ENCODE measurements at regions not wholly inside any gene's neighbourhood (a gene's known extent, or its start where the extent isn't known, plus 50 kb on each side); places are given as distances from the start of the nearest gene placed in this dataset.

DNA sequence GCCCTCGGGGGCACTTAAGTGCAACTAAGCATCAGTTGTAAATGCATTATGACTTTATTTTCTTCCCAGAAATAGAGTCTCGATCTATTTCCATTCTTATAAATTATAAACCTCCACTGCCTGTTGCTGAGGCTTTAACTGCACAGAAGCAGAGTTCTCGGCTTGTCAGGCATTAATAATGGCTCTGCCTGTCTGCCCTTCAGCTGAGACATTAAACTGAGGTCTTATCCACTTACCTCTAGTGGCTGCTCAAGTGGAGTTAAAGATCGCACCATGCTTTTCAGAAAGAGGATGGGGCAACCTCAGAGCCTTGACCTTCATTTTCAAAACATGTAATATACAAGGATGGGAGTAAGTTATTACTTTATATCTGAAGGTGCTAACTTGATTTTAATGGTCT is 597.6 kb upstream of the PRMT6 start:
- ChIA-PET RAD21 (ENCODE audit: unreplicated experiment) (no interaction called here), POLR2A (no interaction called here), CTCF (no interaction called here), SMC1A (ENCODE audit: uncharacterized antibody, unreplicated experiment) (no interaction called here)
- Histone ChIP-seq H3K9me3 (replicated peaks; ENCODE audit: control insufficient read depth, insufficient read depth, low read length) (no peaks in the 10 kb centered on the region), H3K27ac (ENCODE audit: control insufficient read depth, insufficient read depth) (no peak overlapping the region), H3K79me2 (ENCODE audit: control insufficient read depth, insufficient read depth, low read length) (no peaks in the 10 kb centered on the region), H3K4me1 (ENCODE audit: control insufficient read depth, insufficient read depth, low read length) (no peaks in the 10 kb centered on the region), H3K36me3 (ENCODE audit: control insufficient read depth in 2 of 2, insufficient read depth in 2 of 2, low read length in 1 of 2) (no peaks in the 10 kb centered on the region), H3K27me3 (replicated peaks in 1 of 2; ENCODE audit: control insufficient read depth in 2 of 2, insufficient read depth in 2 of 2, low read length in 1 of 2) (no peaks in the 10 kb centered on the region), H2AFZ (ENCODE audit: control insufficient read depth, low read depth, low read length) (no peak overlapping the region), H3K4me2 (ENCODE audit: control insufficient read depth, insufficient read depth) (no peak overlapping the region), H3K4me3 (no peak overlapping the region), H4K20me1 (ENCODE audit: control insufficient read depth, insufficient read depth) (no peaks in the 10 kb centered on the region), H3K9ac (ENCODE audit: control insufficient read depth, insufficient read depth, low read length) (no peak overlapping the region)
- in situ Hi-C loops (cut with MboI) (no loop called here), intact Hi-C loops (cut with micrococcal nuclease; ENCODE audit: unreplicated experiment) (no loop called here)
- FAIRE-seq: no peak
- DNase-seq (ENCODE audit: low read depth, low spot score): no peak
- ATAC-seq: no peak
- 49% methylated on average over 4 of the region's 4 CpGs for WGBS (ENCODE audit: insufficient coverage, insufficient replicate concordance, low lambda C conversion rate, missing lambda C conversion rate)
- TF ChIP-seq BMI1 (IDR thresholded peaks at IDR 0.05; ENCODE audit: borderline replicate concordance) (no peak), POLR2AphosphoS5 (IDR thresholded peaks at IDR 0.05; ENCODE audit: low read length) (no peak), EZH2 (IDR thresholded peaks at IDR 0.05; ENCODE audit: borderline replicate concordance, control insufficient read depth, low read depth, low read length) (no peak), WRNIP1 (IDR thresholded peaks at IDR 0.05; ENCODE audit: borderline replicate concordance, low read depth, low read length) (no peak)
- BruUV-seq (replicated peaks): no TSS peak

DNA sequence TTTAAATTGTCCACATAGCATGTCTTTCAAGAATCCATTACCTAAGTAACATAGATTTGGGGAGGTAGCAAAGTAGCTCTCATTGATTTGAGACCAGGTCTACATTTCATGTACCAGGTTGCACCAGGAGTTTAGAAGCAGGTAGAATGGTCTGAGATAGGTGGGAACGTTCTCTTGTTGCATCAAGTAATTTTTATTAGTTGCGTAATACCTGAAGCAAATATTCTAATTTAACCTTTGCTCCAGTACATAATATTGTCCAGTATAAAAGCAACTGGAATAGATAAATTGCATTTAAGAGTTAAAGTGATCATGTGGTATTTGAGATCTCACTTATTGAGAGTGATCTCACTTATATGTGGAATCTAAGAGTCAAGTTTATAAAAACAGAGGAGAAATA is 597.1 kb upstream of the PRMT6 start:
- WGBS (ENCODE audit: insufficient coverage, insufficient replicate concordance, low lambda C conversion rate, missing lambda C conversion rate): 60% methylated on average over 2 of the region's 2 CpGs

More for the DNA sequence above, 597.1 kb upstream of the PRMT6 start:
- Histone ChIP-seq H3K4me2 (ENCODE audit: control insufficient read depth, insufficient read depth) (no peak overlapping the region), H3K79me2 (ENCODE audit: control insufficient read depth, insufficient read depth, low read length) (no peaks in the 10 kb centered on the region), H3K9ac (ENCODE audit: control insufficient read depth, insufficient read depth, low read length) (no peak overlapping the region), H3K27me3 (replicated peaks in 1 of 2; ENCODE audit: control insufficient read depth in 2 of 2, insufficient read depth in 2 of 2, low read length in 1 of 2) (no peaks in the 10 kb centered on the region), H3K4me1 (ENCODE audit: control insufficient read depth, insufficient read depth, low read length) (no peaks in the 10 kb centered on the region), H2AFZ (ENCODE audit: control insufficient read depth, low read depth, low read length) (no peak overlapping the region), H3K4me3 (no peak overlapping the region), H3K36me3 (ENCODE audit: control insufficient read depth in 2 of 2, insufficient read depth in 2 of 2, low read length in 1 of 2) (no peaks in the 10 kb centered on the region), H3K27ac (ENCODE audit: control insufficient read depth, insufficient read depth) (no peak overlapping the region), H4K20me1 (ENCODE audit: control insufficient read depth, insufficient read depth) (no peaks in the 10 kb centered on the region), H3K9me3 (replicated peaks; ENCODE audit: control insufficient read depth, insufficient read depth, low read length) (no peaks in the 10 kb centered on the region)
- ChIA-PET SMC1A (ENCODE audit: uncharacterized antibody, unreplicated experiment) (no interaction called here), CTCF (no interaction called here), POLR2A (no interaction called here), RAD21 (ENCODE audit: unreplicated experiment) (no interaction called here)
- ATAC-seq: no peak
- in situ Hi-C loops (cut with MboI): no loop called here
- intact Hi-C loops (cut with micrococcal nuclease; ENCODE audit: unreplicated experiment): no loop called here
- no TSS peak for BruUV-seq (replicated peaks)
- DNase-seq (ENCODE audit: low read depth, low spot score): no peak
- no peak for FAIRE-seq
- TF ChIP-seq TCF7 (IDR thresholded peaks at IDR 0.05; ENCODE audit: borderline replicate concordance) (no peak), SIN3A (IDR thresholded peaks at IDR 0.05; ENCODE audit: low read depth, low read length) (no peak), ETV6 (conservative IDR thresholded peaks at IDR 0.05 in 1 of 2, IDR thresholded peaks at IDR 0.05 in 1 of 2; ENCODE audit: borderline replicate concordance in 1 of 2, low read depth in 1 of 2) (0 out of 4 replicates have a peak, but pooled peaks of 1 of the 2 experiments have one; percentile 36)

Data from GM12878 (cell line).